Activated naive CD4-positive, alpha-beta T cell treated with anti-CD3 and anti-CD28 coated beads, Interleukin-2, amount 10 ng/mL, durations not matched to agents 7 days and 5 days (primary cell): ENCODE measurements at regions not wholly inside any gene's neighbourhood (a gene's known extent, or its start where the extent isn't known, plus 50 kb on each side); places are given as distances from the start of the nearest gene placed in this dataset.

Experiments
- CTCF ChIA-PET: fragments of 350-600 bp; sonication (Branson Sonifier 250); formaldehyde crosslinking; loops from one replicate; lab custom pipeline; 2021; ENCODE audit warnings: antibody characterized with exemption; lab: Charles Lee
- DNase-seq: peaks from one replicate; pipeline ENCODE4 v3.0.0-alpha.2; 2020
- H3K27ac Mint-ChIP-seq: one replicate; pipeline ENCODE4 v1.8.0; 2021; ENCODE audit warnings: mild to moderate bottlenecking, moderate library complexity, mixed read lengths
- H3K27me3 Mint-ChIP-seq: one replicate; pipeline ENCODE4 v1.8.0; 2021; ENCODE audit warnings: mild to moderate bottlenecking, mixed read lengths
- H3K36me3 Mint-ChIP-seq: one replicate; pipeline ENCODE4 v1.8.0; 2021; ENCODE audit warnings: mixed read lengths
- H3K4me1 Mint-ChIP-seq: one replicate; pipeline ENCODE4 v1.8.0; 2021; ENCODE audit warnings: mixed read lengths
- H3K4me3 Mint-ChIP-seq: one replicate; pipeline ENCODE4 v1.8.0; 2021; ENCODE audit warnings: mild to moderate bottlenecking, moderate library complexity, mixed read lengths
- H3K9me3 Mint-ChIP-seq: one replicate; pipeline ENCODE4 v1.8.0; 2021; ENCODE audit warnings: mixed read lengths

DNA sequence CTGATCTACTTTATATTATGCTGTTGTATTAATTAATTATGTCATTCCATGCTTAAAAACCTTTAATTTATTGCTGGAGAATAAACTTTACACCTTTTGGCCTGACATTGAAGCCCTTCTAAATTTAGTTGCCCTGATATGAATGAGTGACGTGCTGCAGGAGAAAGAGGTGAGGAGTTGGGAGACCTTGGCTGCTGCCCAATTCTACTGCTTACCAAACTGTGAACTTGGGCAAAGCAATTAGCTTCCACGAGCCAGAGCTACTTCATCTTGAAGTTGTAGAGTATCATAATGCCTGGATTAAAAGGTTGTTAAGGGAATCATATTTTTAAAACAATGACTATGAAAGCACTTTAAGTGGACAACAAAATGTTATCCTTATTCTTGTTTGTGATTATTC lies 126.8 kb upstream of the DEPDC1 start:
- Mint-ChIP-seq H3K36me3 (no peaks in the 10 kb centered on the region), H3K4me1 (no peaks in the 10 kb centered on the region), H3K27ac (no peak overlapping the region), H3K4me3 (no peak overlapping the region), H3K27me3 (no peaks in the 10 kb centered on the region), H3K9me3 (peaks cover 18% of the 10 kb centered on the region)
- no peak for DNase-seq
- CTCF ChIA-PET, result no interaction called here

DNA sequence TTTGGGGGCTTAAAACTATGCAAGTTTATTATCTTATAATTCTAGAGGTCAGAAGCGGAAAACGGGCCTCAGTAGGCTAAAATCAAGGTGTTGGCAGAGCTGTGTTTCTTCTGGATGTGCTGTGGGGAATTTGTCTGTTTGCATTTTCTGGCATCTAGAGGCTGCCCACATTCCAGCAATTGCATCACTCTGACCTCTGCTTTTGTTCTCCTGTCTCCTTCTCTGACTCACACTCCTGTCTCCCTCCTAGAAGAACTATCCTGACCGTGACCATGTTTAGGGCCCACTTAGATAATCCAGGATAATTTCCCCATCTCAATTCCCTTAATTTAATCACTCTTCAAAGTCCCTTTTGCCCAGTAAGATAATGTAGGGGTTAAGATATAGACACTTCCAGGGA lies 127.4 kb upstream of the DEPDC1 start:
- no peaks in the 10 kb centered on the region for H3K27me3 Mint-ChIP-seq
- no peak for DNase-seq
- peaks cover 16% of the 10 kb centered on the region for H3K9me3 Mint-ChIP-seq
- H3K27ac Mint-ChIP-seq, result no peak overlapping the region
- CTCF ChIA-PET, result no interaction called here
- no peaks in the 10 kb centered on the region for H3K36me3 Mint-ChIP-seq
- no peaks in the 10 kb centered on the region for H3K4me1 Mint-ChIP-seq
- no peak overlapping the region for H3K4me3 Mint-ChIP-seq

- CTCF ChIA-PET, result no interaction called here
- peaks cover 14% of the 10 kb centered on the region for H3K9me3 Mint-ChIP-seq
- H3K27me3 Mint-ChIP-seq, result no peaks in the 10 kb centered on the region
Measured at GRCh38 chr1:68625624-68626023, 128.7 kb upstream of the DEPDC1 start.

GRCh38 chr1:68633141-68633919 lies 136.4 kb upstream of the DEPDC1 start:
- Mint-ChIP-seq H3K36me3 (no peaks in the 10 kb centered on the region), H3K4me1 (no peaks in the 10 kb centered on the region), H3K27ac (no peak overlapping the region), H3K27me3 (no peaks in the 10 kb centered on the region), H3K9me3 (peaks cover 4% of the 10 kb centered on the region), H3K4me3 (no peak overlapping the region)
- no peak for DNase-seq
- CTCF ChIA-PET, result no interaction called here

More at GRCh38 chr1:68625624-68626023, 128.7 kb upstream of the DEPDC1 start:
- no peaks in the 10 kb centered on the region for H3K36me3 Mint-ChIP-seq
- H3K4me1 Mint-ChIP-seq, result no peaks in the 10 kb centered on the region
- no peak overlapping the region for H3K27ac Mint-ChIP-seq
- H3K4me3 Mint-ChIP-seq, result no peak overlapping the region
- no peak for DNase-seq

- DNase-seq, result no peak
- Mint-ChIP-seq H3K27ac (no peak overlapping the region), H3K9me3 (peaks cover 2% of the 10 kb centered on the region), H3K4me1 (no peaks in the 10 kb centered on the region), H3K4me3 (no peak overlapping the region), H3K36me3 (no peaks in the 10 kb centered on the region), H3K27me3 (no peaks in the 10 kb centered on the region)
- CTCF ChIA-PET, result no interaction called here
Measured at GRCh38 chr1:68644504-68644903, 147.6 kb upstream of the DEPDC1 start.

DNA sequence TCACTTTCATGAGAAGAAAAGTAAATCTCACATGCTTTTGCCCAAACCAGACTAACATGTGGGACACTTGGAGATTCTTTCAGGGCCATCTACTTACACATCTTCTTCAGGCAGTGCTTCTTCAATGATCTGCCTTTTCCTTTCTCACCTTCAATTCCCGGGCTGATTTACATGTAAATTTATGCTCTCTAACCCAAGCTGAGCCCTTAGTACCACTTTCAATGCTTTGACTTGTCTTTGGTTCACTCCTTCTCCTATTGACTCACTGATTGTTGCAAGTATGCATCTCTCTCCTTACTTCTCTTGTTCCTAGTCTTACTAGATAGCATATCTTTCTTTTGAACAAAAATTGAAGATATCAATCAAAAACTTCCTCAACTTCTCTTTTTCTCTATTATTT lies 154.2 kb upstream of the DEPDC1 start:
- CTCF ChIA-PET, result no interaction called here
- Mint-ChIP-seq H3K4me1 (no peaks in the 10 kb centered on the region), H3K9me3 (peaks cover 2% of the 10 kb centered on the region), H3K4me3 (no peak overlapping the region), H3K27ac (no peak overlapping the region), H3K36me3 (no peaks in the 10 kb centered on the region), H3K27me3 (no peaks in the 10 kb centered on the region)
- DNase-seq, result no peak

GRCh38 chr1:68653882-68654281 lies 157.0 kb upstream of the DEPDC1 start:
- Mint-ChIP-seq H3K4me3 (no peak overlapping the region), H3K36me3 (no peaks in the 10 kb centered on the region), H3K27ac (no peak overlapping the region), H3K9me3 (peaks cover 2% of the 10 kb centered on the region), H3K4me1 (no peaks in the 10 kb centered on the region), H3K27me3 (no peaks in the 10 kb centered on the region)
- CTCF ChIA-PET, result no interaction called here
- no peak for DNase-seq

DNA sequence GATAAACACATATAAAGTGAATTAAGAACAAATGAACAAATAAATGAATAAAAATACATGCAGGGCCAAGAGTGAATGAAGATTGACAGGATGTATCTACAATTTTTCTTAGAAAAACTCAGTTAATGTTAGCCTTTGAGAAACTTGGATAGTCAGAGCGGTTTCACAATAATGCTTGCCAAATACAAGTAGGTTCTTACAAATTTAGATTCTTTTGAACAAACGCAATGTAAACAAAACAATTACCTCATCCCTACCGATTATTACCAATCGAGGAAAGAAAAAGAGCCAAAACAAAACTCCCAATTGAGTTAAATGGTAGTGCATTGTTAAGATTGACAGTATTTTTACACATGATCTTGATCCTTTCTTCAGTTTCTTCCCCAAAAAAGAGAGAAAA lies 176.9 kb upstream of the DEPDC1 start:
- no peak overlapping the region for H3K27ac Mint-ChIP-seq
- CTCF ChIA-PET, result no interaction called here
- peaks cover 3% of the 10 kb centered on the region for H3K9me3 Mint-ChIP-seq
- H3K4me3 Mint-ChIP-seq, result no peak overlapping the region
- H3K27me3 Mint-ChIP-seq, result no peaks in the 10 kb centered on the region
- H3K4me1 Mint-ChIP-seq, result no peaks in the 10 kb centered on the region
- DNase-seq, result no peak
- H3K36me3 Mint-ChIP-seq, result no peaks in the 10 kb centered on the region

DNA sequence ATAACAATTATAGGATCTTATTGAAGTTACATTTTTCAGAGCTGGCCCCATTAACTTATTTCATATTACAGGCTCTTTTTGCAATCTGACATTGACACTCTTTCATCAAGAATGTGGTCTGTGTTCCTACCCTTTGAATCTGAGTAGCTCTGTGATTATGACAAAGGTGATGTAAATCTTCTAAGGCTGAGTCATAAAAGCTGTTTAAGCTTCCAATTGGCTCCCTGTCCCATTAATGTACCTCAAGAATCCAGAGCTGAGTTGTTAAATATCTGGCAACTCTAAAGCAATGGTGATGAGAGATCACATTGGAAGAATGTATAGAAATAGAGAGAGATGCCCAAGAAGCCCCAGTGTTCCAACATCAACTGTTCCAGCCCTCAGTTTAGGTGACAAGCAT lies 178.5 kb upstream of the DEPDC1 start:
- H3K36me3 Mint-ChIP-seq, result no peaks in the 10 kb centered on the region
- H3K9me3 Mint-ChIP-seq, result peaks cover 3% of the 10 kb centered on the region
- no peaks in the 10 kb centered on the region for H3K4me1 Mint-ChIP-seq
- H3K27ac Mint-ChIP-seq, result no peak overlapping the region
- H3K27me3 Mint-ChIP-seq, result no peaks in the 10 kb centered on the region
- no peak for DNase-seq
- no peak overlapping the region for H3K4me3 Mint-ChIP-seq
- CTCF ChIA-PET, result no interaction called here

GRCh38 chr1:68677684-68678351 lies 180.9 kb upstream of the DEPDC1 start:
- H3K27me3 Mint-ChIP-seq, result no peaks in the 10 kb centered on the region
- H3K36me3 Mint-ChIP-seq, result no peaks in the 10 kb centered on the region
- H3K4me1 Mint-ChIP-seq, result no peaks in the 10 kb centered on the region
- CTCF ChIA-PET, result no interaction called here
- no peak for DNase-seq
- no peak overlapping the region for H3K4me3 Mint-ChIP-seq
- H3K9me3 Mint-ChIP-seq, result peaks cover 5% of the 10 kb centered on the region
- no peak overlapping the region for H3K27ac Mint-ChIP-seq

GRCh38 chr1:68696221-68696620 lies 199.3 kb upstream of the DEPDC1 start:
- H3K27me3 Mint-ChIP-seq, result no peaks in the 10 kb centered on the region
- CTCF ChIA-PET, result no interaction called here
- peaks cover under 1% of the 10 kb centered on the region for H3K9me3 Mint-ChIP-seq
- no peaks in the 10 kb centered on the region for H3K4me1 Mint-ChIP-seq
- H3K27ac Mint-ChIP-seq, result no peak overlapping the region
- H3K4me3 Mint-ChIP-seq, result no peak overlapping the region
- DNase-seq, result no peak
- H3K36me3 Mint-ChIP-seq, result no peaks in the 10 kb centered on the region

- H3K27ac Mint-ChIP-seq, result no peak overlapping the region
- peaks cover 4% of the 10 kb centered on the region for H3K9me3 Mint-ChIP-seq
- no peak for DNase-seq
- no peaks in the 10 kb centered on the region for H3K36me3 Mint-ChIP-seq
- no peak overlapping the region for H3K4me3 Mint-ChIP-seq
- CTCF ChIA-PET, result no interaction called here
- no peaks in the 10 kb centered on the region for H3K4me1 Mint-ChIP-seq
- H3K27me3 Mint-ChIP-seq, result no peaks in the 10 kb centered on the region
Measured at GRCh38 chr1:68703921-68704354, 207.1 kb upstream of the DEPDC1 start.

GRCh38 chr1:68704800-68705443 lies 208.0 kb upstream of the DEPDC1 start:
- no peak for DNase-seq
- H3K27me3 Mint-ChIP-seq, result no peaks in the 10 kb centered on the region
- H3K4me3 Mint-ChIP-seq, result no peak overlapping the region
- H3K4me1 Mint-ChIP-seq, result no peaks in the 10 kb centered on the region
- H3K27ac Mint-ChIP-seq, result no peak overlapping the region
- CTCF ChIA-PET, result no interaction called here
- H3K9me3 Mint-ChIP-seq, result peaks cover 10% of the 10 kb centered on the region
- no peaks in the 10 kb centered on the region for H3K36me3 Mint-ChIP-seq

- Mint-ChIP-seq H3K27me3 (no peaks in the 10 kb centered on the region), H3K4me3 (no peak overlapping the region), H3K27ac (no peak overlapping the region), H3K9me3 (peaks cover 13% of the 10 kb centered on the region), H3K36me3 (no peaks in the 10 kb centered on the region), H3K4me1 (no peaks in the 10 kb centered on the region)
- CTCF ChIA-PET, result no interaction called here
- DNase-seq, result no peak
Measured at GRCh38 chr1:68705466-68705865, 208.6 kb upstream of the DEPDC1 start.
